ENCODE measurements at regions not wholly inside any gene's neighbourhood (a gene's known extent, or its start where the extent isn't known, plus 50 kb on each side); places are given as distances from the start of the nearest gene placed in this dataset.

GRCh38 chr10:58094985-58095718, 172.5 kb downstream of the IPMK start:
- Mint-ChIP-seq H3K9me3 (no peaks in the 10 kb centered on the region), H3K27ac (no peak overlapping the region), H3K27me3 (no peaks in the 10 kb centered on the region), H3K36me3 (no peaks in the 10 kb centered on the region), H3K4me3 (no peak overlapping the region), H3K4me1 (ENCODE audit: unreplicated experiment) (no peaks in the 10 kb centered on the region)
- no peak for TF ChIP-seq CTCF (conservative IDR thresholded peaks at IDR 0.05)
- DNase-seq (ENCODE audit: extremely low spot score, unreplicated experiment) = no peak

GRCh38 chr10:58091886-58092285, 175.8 kb downstream of the IPMK start:
- no peak for TF ChIP-seq CTCF (conservative IDR thresholded peaks at IDR 0.05)
- no peak overlapping the region for H3K4me3 Mint-ChIP-seq
- DNase-seq (ENCODE audit: extremely low spot score, unreplicated experiment) = no peak
- no peaks in the 10 kb centered on the region for H3K36me3 Mint-ChIP-seq
- no peaks in the 10 kb centered on the region for H3K4me1 Mint-ChIP-seq (ENCODE audit: unreplicated experiment)
- H3K27ac Mint-ChIP-seq = no peak overlapping the region
- no peaks in the 10 kb centered on the region for H3K9me3 Mint-ChIP-seq
- H3K27me3 Mint-ChIP-seq = no peaks in the 10 kb centered on the region

GRCh38 chr10:58089739-58090138, 178.0 kb downstream of the IPMK start:
- no peak for DNase-seq (ENCODE audit: extremely low spot score, unreplicated experiment)
- H3K36me3 Mint-ChIP-seq = no peaks in the 10 kb centered on the region
- H3K4me3 Mint-ChIP-seq = no peak overlapping the region
- no peaks in the 10 kb centered on the region for H3K4me1 Mint-ChIP-seq (ENCODE audit: unreplicated experiment)
- H3K27ac Mint-ChIP-seq = no peak overlapping the region
- TF ChIP-seq CTCF (conservative IDR thresholded peaks at IDR 0.05) = no peak
- H3K27me3 Mint-ChIP-seq = no peaks in the 10 kb centered on the region
- H3K9me3 Mint-ChIP-seq = no peaks in the 10 kb centered on the region

GRCh38 chr10:58087896-58088295, 179.8 kb downstream of the IPMK start:
- H3K27me3 Mint-ChIP-seq = no peaks in the 10 kb centered on the region
- no peaks in the 10 kb centered on the region for H3K4me1 Mint-ChIP-seq (ENCODE audit: unreplicated experiment)
- H3K27ac Mint-ChIP-seq = no peak overlapping the region
- TF ChIP-seq CTCF (conservative IDR thresholded peaks at IDR 0.05) = no peak
- H3K36me3 Mint-ChIP-seq = no peaks in the 10 kb centered on the region
- no peaks in the 10 kb centered on the region for H3K9me3 Mint-ChIP-seq
- no peak overlapping the region for H3K4me3 Mint-ChIP-seq
- no peak for DNase-seq (ENCODE audit: extremely low spot score, unreplicated experiment)

GRCh38 chr10:58086763-58087150, 180.9 kb downstream of the IPMK start:
- no peaks in the 10 kb centered on the region for H3K36me3 Mint-ChIP-seq
- H3K9me3 Mint-ChIP-seq = no peaks in the 10 kb centered on the region
- DNase-seq (ENCODE audit: extremely low spot score, unreplicated experiment) = no peak
- no peak overlapping the region for H3K4me3 Mint-ChIP-seq
- TF ChIP-seq CTCF (conservative IDR thresholded peaks at IDR 0.05) = no peak
- no peaks in the 10 kb centered on the region for H3K4me1 Mint-ChIP-seq (ENCODE audit: unreplicated experiment)
- H3K27ac Mint-ChIP-seq = no peak overlapping the region
- no peaks in the 10 kb centered on the region for H3K27me3 Mint-ChIP-seq
